Transverse colon (tissue), 3 donors: ENCODE measurements at regions not wholly inside any gene's neighbourhood (a gene's known extent, or its start where the extent isn't known, plus 50 kb on each side); places are given as distances from the start of the nearest gene placed in this dataset.

Source experiments
- POLR2A ChIP-seq: fragments of 450-650 bp; IDR thresholded peaks from one replicate; pipeline ENCODE4 v1.6.1; 2016; ENCODE audit warnings: antibody characterized with exemption, mild to moderate bottlenecking, moderate library complexity
- POLR2AphosphoS5 ChIP-seq, 3 donors: sonication (generic); formaldehyde crosslinking; IDR thresholded peaks; one replicate each; pipeline ENCODE4 v1.6.1; 2016; ENCODE audit warnings: antibody characterized with exemption in 3 of 3

GRCh38 chr13:106187101-106187500 is 348.4 kb downstream of the EFNB2 start:
- TF ChIP-seq POLR2A, result no peak
- no peak for TF ChIP-seq POLR2AphosphoS5 (IDR thresholded peaks at IDR 0.05)
